SK-N-SH (cell line): ENCODE measurements at regions not wholly inside any gene's neighbourhood (a gene's known extent, or its start where the extent isn't known, plus 50 kb on each side); places are given as distances from the start of the nearest gene placed in this dataset.

Experiments
- CTCF ChIA-PET: fragments of 300-600, 350-600 bp; formaldehyde crosslinking; extraction: SDS; loops from one replicate; lab custom pipeline; 2021; lab: Yijun Ruan, JAX
- POLR2A ChIA-PET: fragments of 350-600 bp; sonication (Branson Sonifier 250); formaldehyde crosslinking; extraction: SDS; loops from one replicate; lab custom pipeline; 2020; ENCODE audit warnings: antibody characterized with exemption, inconsistent platforms; lab: Yijun Ruan, JAX
- DNase-seq: peaks from one replicate; pipeline ENCODE4 v3.0.0; 2012
- H2AFZ ChIP-seq: fragments of 200-600 bp; sonication (generic); 2 replicates; pipeline ENCODE4 v1.8.1; 2016; ENCODE audit warnings: antibody characterized with exemption, mild to moderate bottlenecking, low read depth
- H3F3A ChIP-seq: fragments of 200-600 bp; sonication (generic); replicated peaks from 2 replicates; pipeline ENCODE3; 2016; ENCODE audit warnings: antibody characterized with exemption, mild to moderate bottlenecking; ENCODE audit not compliant: insufficient read depth
- H3K27ac ChIP-seq, 2 experiments: fragments of 200-500 bp in 1 of 2; fragments of 200-600 bp in 1 of 2; sonication (Bioruptor generic) in 1 of 2; sonication (generic), shearing (Covaris generic) in 1 of 2; 2 replicates each; pipeline versions ENCODE4 v1.5.1 to v1.6.1; 2014 to 2016; ENCODE audit warnings: low read depth in 2 of 2, inconsistent platforms in 1 of 2, low read length in 1 of 2, mild to moderate bottlenecking in 1 of 2, mixed read lengths in 1 of 2
- H3K27me3 ChIP-seq: fragments of 200-600 bp; sonication (generic), shearing (Covaris generic); 2 replicates; pipeline ENCODE4 v1.6.1; 2016; ENCODE audit warnings: mixed run types; ENCODE audit not compliant: insufficient read depth
- H3K36me3 ChIP-seq, 2 experiments: fragments of 200-500 bp in 1 of 2; fragments of 200-600 bp in 1 of 2; sonication (Bioruptor generic) in 1 of 2; sonication (generic) in 1 of 2; replicated peaks in 1 of 2; 2 replicates each; pipeline versions ENCODE3 to v1.5.1; 2014 to 2016; ENCODE audit warnings: low read length in 1 of 2, mild to moderate bottlenecking in 1 of 2; ENCODE audit not compliant: insufficient read depth in 2 of 2, control insufficient read depth in 1 of 2
- H3K4me1 ChIP-seq, 2 experiments: fragments of 200-500 bp in 1 of 2; fragments of 200-600 bp in 1 of 2; sonication (Bioruptor generic) in 1 of 2; sonication (generic), shearing (Covaris generic) in 1 of 2; 2 replicates each; pipeline versions ENCODE4 v1.5.1 to v1.6.1; 2014 to 2016; ENCODE audit warnings: low read depth in 1 of 2, low read length in 1 of 2, mixed run types in 1 of 2; ENCODE audit not compliant: insufficient read depth in 2 of 2, control insufficient read depth in 1 of 2
- H3K4me2 ChIP-seq: fragments of 200-600 bp; sonication (generic), shearing (Covaris generic); 2 replicates; pipeline ENCODE4 v1.6.1; 2017; ENCODE audit warnings: mixed run types
- H3K4me3 ChIP-seq, 2 experiments: fragments of 200-500 bp in 1 of 2; fragments of 200-600 bp in 1 of 2; sonication (Bioruptor generic) in 1 of 2; sonication (generic), shearing (Covaris generic) in 1 of 2; 2 replicates each; pipeline versions ENCODE4 v1.5.1 to v1.8.1; 2014 to 2016; ENCODE audit warnings: low read depth in 2 of 2, inconsistent platforms in 1 of 2, low read length in 1 of 2, mild to moderate bottlenecking in 1 of 2, mixed read lengths in 1 of 2, moderate library complexity in 1 of 2
- H3K79me2 ChIP-seq: fragments of 200-600 bp; sonication (generic); 2 replicates; pipeline ENCODE4 v1.8.1; 2017; ENCODE audit warnings: mild to moderate bottlenecking; ENCODE audit not compliant: insufficient read depth
- H3K9ac ChIP-seq: fragments of 200-600 bp; sonication (generic); 2 replicates; pipeline ENCODE4 v1.6.1; 2017; ENCODE audit warnings: mixed run types
- H3K9me2 ChIP-seq: fragments of 200-600 bp; sonication (generic); 2 replicates; pipeline ENCODE4 v1.6.1; 2017; ENCODE audit warnings: mixed run types
- H3K9me3 ChIP-seq: fragments of 200-600 bp; sonication (generic); 2 replicates; pipeline ENCODE4 v1.6.1; 2017; ENCODE audit warnings: mixed run types, mild to moderate bottlenecking, moderate library complexity
- H4K20me1 ChIP-seq: fragments of 200-600 bp; sonication (generic); 2 replicates; pipeline ENCODE4 v1.6.1; 2017; ENCODE audit warnings: mild to moderate bottlenecking, mixed run types; ENCODE audit not compliant: insufficient read depth
- CHD2 ChIP-seq: fragments of 150-350 bp; IDR thresholded peaks from 2 replicates; pipeline ENCODE4 v1.6.1; 2018; ENCODE audit warnings: low read length; ENCODE audit not compliant: partially characterized antibody
- CTCF ChIP-seq: fragments of 200-600 bp; sonication (generic); IDR thresholded peaks from 2 replicates; pipeline ENCODE4 v1.6.1; 2017; ENCODE audit warnings: antibody characterized with exemption, mild to moderate bottlenecking, moderate library complexity
- ELF1 ChIP-seq: IDR thresholded peaks from 2 replicates; pipeline ENCODE4 v1.4.0; 2012
- EP300 ChIP-seq, 2 experiments: IDR thresholded peaks; 2 replicates each; pipeline versions ENCODE4 v1.4.0 to v1.6.1; 2012; ENCODE audit warnings: borderline replicate concordance in 1 of 2, low read depth in 1 of 2, low read length in 1 of 2
- FOSL2 ChIP-seq: IDR thresholded peaks from 2 replicates; pipeline ENCODE4 v1.4.0; 2012; ENCODE audit warnings: low read depth, mild to moderate bottlenecking, moderate library complexity, borderline replicate concordance
- FOXM1 ChIP-seq: IDR thresholded peaks from 2 replicates; pipeline ENCODE4 v1.4.0; 2012; ENCODE audit warnings: low read depth, mild to moderate bottlenecking
- GABPA ChIP-seq: IDR thresholded peaks from 2 replicates; pipeline ENCODE4 v1.4.0; 2012; ENCODE audit warnings: low read depth, mild to moderate bottlenecking
- GATA2 ChIP-seq: sonication (generic); formaldehyde crosslinking; IDR thresholded peaks from 2 replicates; pipeline ENCODE4 v1.5.0; 2020; ENCODE audit warnings: mild to moderate bottlenecking, missing genetic modification reagents
- JUND ChIP-seq: IDR thresholded peaks from 2 replicates; pipeline ENCODE4 v1.4.0; 2012
- MEF2A ChIP-seq: IDR thresholded peaks from 2 replicates; pipeline ENCODE4 v1.4.0; 2012; ENCODE audit warnings: low read depth, borderline replicate concordance
- NFIC ChIP-seq: IDR thresholded peaks from 2 replicates; pipeline ENCODE4 v1.4.0; 2012; ENCODE audit warnings: borderline replicate concordance
- PBX3 ChIP-seq: IDR thresholded peaks from 2 replicates; pipeline ENCODE4; 2012
- POLR2AphosphoS5 ChIP-seq: IDR thresholded peaks from 2 replicates; pipeline ENCODE4 v1.6.1; 2012; ENCODE audit warnings: low read depth, low read length
- RCOR1 ChIP-seq: fragments of 150-350 bp; IDR thresholded peaks from 2 replicates; pipeline ENCODE4 v1.6.1; 2017; ENCODE audit warnings: antibody characterized with exemption, low read length
- REST ChIP-seq: IDR thresholded peaks from 2 replicates; pipeline ENCODE4 v1.6.1; 2012; ENCODE audit warnings: mild to moderate bottlenecking, low read depth, low read length, moderate library complexity
- SIN3A ChIP-seq: IDR thresholded peaks from 2 replicates; pipeline ENCODE4 v1.6.1; 2012; ENCODE audit warnings: low read depth, mild to moderate bottlenecking, low read length, moderate library complexity, borderline replicate concordance
- TAF1 ChIP-seq: IDR thresholded peaks from 2 replicates; pipeline ENCODE4 v1.6.1; 2012; ENCODE audit warnings: low read depth, mild to moderate bottlenecking, low read length, moderate library complexity, borderline replicate concordance
- TEAD4 ChIP-seq: IDR thresholded peaks from 2 replicates; pipeline ENCODE4 v1.4.0; 2012; ENCODE audit warnings: mild to moderate bottlenecking, borderline replicate concordance; ENCODE audit not compliant: insufficient read depth
- WGBS: methylation state at CpG from one replicate; pipeline ENCODE4 v1.1.6; 2017; ENCODE audit warnings: low lambda C conversion rate; 5-methylcytosine and 5-hydroxymethylcytosine counted together
- TF ChIP-seq, protein P1 (sequence below): IDR thresholded peaks from 2 replicates; pipeline ENCODE4 v1.4.0; 2012; ENCODE audit warnings: low read depth, borderline replicate concordance

DNA sequence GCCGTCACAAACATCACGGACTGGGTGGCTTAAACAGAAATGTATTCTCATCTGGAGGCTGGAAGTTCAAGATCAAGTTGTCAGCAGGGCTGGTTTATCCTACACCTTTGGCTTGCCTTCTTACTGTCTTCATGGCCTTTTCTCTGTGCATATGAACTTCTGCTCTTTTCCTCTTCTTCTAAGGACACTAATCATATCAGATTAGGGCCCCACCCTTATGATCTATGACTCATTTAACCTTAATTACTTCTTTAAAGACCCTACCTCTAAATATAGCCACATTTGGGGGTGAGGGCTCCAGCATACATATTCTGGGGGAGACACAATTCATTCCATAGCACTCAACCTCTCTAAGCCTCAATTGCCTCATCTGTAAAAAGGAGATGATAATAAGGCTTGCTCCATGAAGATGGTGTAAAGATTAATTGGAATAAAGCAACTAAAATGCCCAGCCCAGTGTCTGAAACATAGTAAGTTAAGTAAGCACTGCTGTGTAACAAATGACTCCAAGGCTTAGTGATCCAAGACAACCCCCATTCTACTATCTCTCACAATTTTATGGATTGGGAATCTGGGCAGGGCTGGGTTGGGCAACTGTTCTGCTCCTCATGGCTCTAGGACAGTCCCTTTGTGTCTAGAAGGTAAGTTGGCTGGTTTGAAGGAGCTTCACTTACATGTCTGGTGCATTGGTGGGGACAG, 119.8 kb downstream of the BANF2 start (continued):
- TF ChIP-seq REST, result no peak
- TF ChIP-seq TAF1, result no peak
- TF ChIP-seq FOXM1, result no peak
- no peak for TF ChIP-seq FOSL2

- Histone ChIP-seq H3K36me3 (no peaks in the 10 kb centered on the region), H3F3A (no peaks in the 10 kb centered on the region), H3K27me3 (no peaks in the 10 kb centered on the region), H3K4me1 (no peaks in the 10 kb centered on the region), H4K20me1 (no peaks in the 10 kb centered on the region), H3K9me2 (no peaks in the 10 kb centered on the region), H3K4me3 (no peak overlapping the region), H3K9me3 (no peaks in the 10 kb centered on the region), H3K27ac (no peak overlapping the region), H3K9ac (no peak overlapping the region), H2AFZ (no peak overlapping the region), H3K79me2 (no peaks in the 10 kb centered on the region), H3K4me2 (no peak overlapping the region)
- no peak for DNase-seq
- CTCF ChIA-PET, result interaction anchor here (1.0 kb wide), 1 partner anchor 17 kb away, joined by 3 read pairs; no protein-coding TSS in a partner anchor
- 66% methylated on average over 7 of the region's 7 CpGs for WGBS
- TF ChIP-seq MEF2A, result no peak
- TF ChIP-seq TEAD4, result no peak
- no peak for TF ChIP-seq FOSL2
- no peak for TF ChIP-seq SIN3A
- no peak for TF ChIP-seq GATA2 (CRISPR knock-in tag)
- TF ChIP-seq GABPA, result no peak
- TF ChIP-seq RCOR1, result no peak
- TF ChIP-seq JUND, result no peak
- no peak for TF ChIP-seq POLR2AphosphoS5
- no peak for TF ChIP-seq NFIC
- TF ChIP-seq, protein P1, sequence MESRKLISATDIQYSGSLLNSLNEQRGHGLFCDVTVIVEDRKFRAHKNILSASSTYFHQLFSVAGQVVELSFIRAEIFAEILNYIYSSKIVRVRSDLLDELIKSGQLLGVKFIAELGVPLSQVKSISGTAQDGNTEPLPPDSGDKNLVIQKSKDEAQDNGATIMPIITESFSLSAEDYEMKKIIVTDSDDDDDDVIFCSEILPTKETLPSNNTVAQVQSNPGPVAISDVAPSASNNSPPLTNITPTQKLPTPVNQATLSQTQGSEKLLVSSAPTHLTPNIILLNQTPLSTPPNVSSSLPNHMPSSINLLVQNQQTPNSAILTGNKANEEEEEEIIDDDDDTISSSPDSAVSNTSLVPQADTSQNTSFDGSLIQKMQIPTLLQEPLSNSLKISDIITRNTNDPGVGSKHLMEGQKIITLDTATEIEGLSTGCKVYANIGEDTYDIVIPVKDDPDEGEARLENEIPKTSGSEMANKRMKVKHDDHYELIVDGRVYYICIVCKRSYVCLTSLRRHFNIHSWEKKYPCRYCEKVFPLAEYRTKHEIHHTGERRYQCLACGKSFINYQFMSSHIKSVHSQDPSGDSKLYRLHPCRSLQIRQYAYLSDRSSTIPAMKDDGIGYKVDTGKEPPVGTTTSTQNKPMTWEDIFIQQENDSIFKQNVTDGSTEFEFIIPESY, result no peak
- no peak for TF ChIP-seq PBX3
- no peak for TF ChIP-seq ELF1
- no peak for TF ChIP-seq EP300 (IDR thresholded peaks at IDR 0.05; ENCODE audit: borderline replicate concordance in 1 of 2, low read depth in 1 of 2, low read length in 1 of 2)
- TF ChIP-seq TAF1, result no peak
- TF ChIP-seq CHD2, result no peak
- TF ChIP-seq CTCF, result no peak
- POLR2A ChIA-PET, result no interaction called here
These were observed 118.4 kb downstream of the BANF2 start for GRCh38 chr20:17818187-17818586.
